H1 (cell line): ENCODE measurements at regions not wholly inside any gene's neighbourhood (a gene's known extent, or its start where the extent isn't known, plus 50 kb on each side); places are given as distances from the start of the nearest gene placed in this dataset.

Experiments
- ASH2L ChIP-seq: fragments of 200-600, 300-600 bp; sonication (generic); IDR thresholded peaks from one replicate; pipeline ENCODE4 v1.7.1; 2017; ENCODE audit warnings: low read length
- CHD2 ChIP-seq: IDR thresholded peaks from 2 replicates; pipeline ENCODE4 v1.6.1; 2012; ENCODE audit warnings: low read length, improper control_type of control experiment
- CHD7 ChIP-seq: fragments of 300-600 bp; sonication (generic); IDR thresholded peaks from 2 replicates; pipeline ENCODE4 v1.7.1; 2012; ENCODE audit warnings: low read length, moderate library complexity, mild to moderate bottlenecking, inconsistent platforms; ENCODE audit not compliant: insufficient replicate concordance
- CTCF ChIP-seq, 3 experiments: IDR thresholded peaks; 1 replicate in 2 of 3; 2 replicates in 1 of 3; pipeline versions ENCODE4 v1.5.1 to v1.6.1; 2011; ENCODE audit warnings: low read length in 3 of 3, mild to moderate bottlenecking in 3 of 3, inconsistent platforms in 2 of 3, low read depth in 1 of 3, moderate library complexity in 1 of 3; ENCODE audit not compliant: insufficient read depth in 1 of 3; ENCODE audit errors: control extremely low read depth in 1 of 3
- GTF2F1 ChIP-seq: IDR thresholded peaks from 2 replicates; pipeline ENCODE4 v1.6.1; 2012; ENCODE audit warnings: low read depth, low read length, improper control_type of control experiment, borderline replicate concordance
- RXRA ChIP-seq: IDR thresholded peaks from 2 replicates; pipeline ENCODE4 v1.6.1; 2011; ENCODE audit warnings: low read depth, mild to moderate bottlenecking, low read length, moderate library complexity; ENCODE audit not compliant: insufficient read depth
- SP2 ChIP-seq: IDR thresholded peaks from 2 replicates; pipeline ENCODE4 v1.6.1; 2012; ENCODE audit warnings: mild to moderate bottlenecking, low read length, inconsistent platforms
- SUZ12 ChIP-seq: fragments of 200-600 bp; sonication (generic); IDR thresholded peaks from 2 replicates; pipeline ENCODE4 v1.6.1; 2012; ENCODE audit warnings: mild to moderate bottlenecking, inconsistent platforms, low read length, moderate library complexity, mixed read lengths
- TCF12 ChIP-seq: IDR thresholded peaks from 2 replicates; pipeline ENCODE4 v1.6.1; 2011; ENCODE audit warnings: low read depth, mild to moderate bottlenecking, low read length

DNA sequence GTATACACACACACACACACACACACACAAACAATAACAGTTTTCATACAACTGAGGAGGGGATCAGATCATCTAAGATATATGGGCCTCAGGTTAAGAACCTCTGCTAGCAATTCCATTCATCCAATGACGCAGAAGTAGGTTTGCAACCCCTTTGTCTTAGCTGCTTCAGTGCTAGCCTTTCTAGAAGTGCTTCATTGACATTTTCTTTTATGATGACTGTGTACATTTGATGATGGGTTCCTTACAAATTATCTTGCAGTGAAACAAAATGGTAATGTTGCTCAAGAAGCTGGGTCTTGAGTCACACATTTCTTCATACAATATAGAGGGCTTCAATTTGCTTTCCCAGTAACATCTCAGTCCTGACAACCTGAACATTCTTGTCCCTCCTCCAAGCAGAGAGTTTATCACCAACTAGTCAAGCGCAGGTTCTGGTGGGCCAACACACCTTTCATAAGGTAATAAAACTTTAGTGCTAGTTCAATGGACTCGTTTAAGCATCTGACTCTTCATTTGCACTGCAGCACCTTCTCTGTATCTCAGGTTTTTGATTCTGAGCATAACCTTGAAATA, 269.5 kb downstream of the CNTN3 start (continued):
- TF ChIP-seq CHD7 (no peak), ASH2L (no peak), RXRA (no peak), CTCF (IDR thresholded peaks at IDR 0.05; ENCODE audit: control extremely low read depth in 1 of 3, insufficient read depth in 1 of 3, low read depth in 1 of 3, low read length in 3 of 3) (no peak), TCF12 (no peak), CHD2 (no peak), SUZ12 (no peak), GTF2F1 (no peak), SP2 (no peak)
